H1 (cell line): ENCODE measurements at regions not wholly inside any gene's neighbourhood (a gene's known extent, or its start where the extent isn't known, plus 50 kb on each side); places are given as distances from the start of the nearest gene placed in this dataset.

Experiments
- CTCF ChIA-PET: fragments of 300-600 bp; sonication (Branson Sonifier 250); formaldehyde crosslinking; loops from one replicate; lab custom pipeline; 2021; ENCODE audit not compliant: partially characterized antibody; lab: Charles Lee
- POLR2A ChIA-PET: fragments of 300-600 bp; sonication (Branson Sonifier 250); formaldehyde crosslinking; loops from one replicate; lab custom pipeline; 2021; ENCODE audit warnings: inconsistent platforms; ENCODE audit not compliant: partially characterized antibody; lab: Charles Lee
- DNase-seq, 2 experiments: peaks; one replicate each; pipeline versions ENCODE4 v3.0.0 to v3.0.0-alpha.2; 2010 to 2022; ENCODE audit warnings: low spot score in 2 of 2, low read depth in 1 of 2, mixed read lengths in 1 of 2
- FAIRE-seq: peaks from 2 replicates; lab custom pipeline; 2011; peaks lifted over from hg19 to GRCh38; lab: Jason Lieb, UNC
- H2AFZ ChIP-seq: 2 replicates; pipeline ENCODE4 v1.8.1; 2012; ENCODE audit warnings: low read length, inconsistent platforms
- H2AK5ac ChIP-seq: 2 replicates; pipeline ENCODE4 v1.6.1; 2013; ENCODE audit warnings: low read depth, low read length
- H2BK120ac ChIP-seq: replicated peaks from 2 replicates; pipeline ENCODE3; 2013; ENCODE audit warnings: low read depth, low read length, inconsistent platforms
- H2BK12ac ChIP-seq: 2 replicates; pipeline ENCODE4 v1.6.1; 2013; ENCODE audit warnings: low read depth, low read length
- H2BK15ac ChIP-seq: 2 replicates; pipeline ENCODE4 v1.6.1; 2013; ENCODE audit warnings: low read length
- H2BK20ac ChIP-seq: 2 replicates; pipeline ENCODE4 v1.6.1; 2013; ENCODE audit warnings: low read length
- H2BK5ac ChIP-seq: 2 replicates; pipeline ENCODE4 v1.6.1; 2013; ENCODE audit warnings: low read depth, low read length
- H3K14ac ChIP-seq: 2 replicates; pipeline ENCODE4 v1.6.1; 2013; ENCODE audit warnings: inconsistent platforms; ENCODE audit not compliant: insufficient read length
- H3K18ac ChIP-seq: 2 replicates; pipeline ENCODE4 v1.6.1; 2013; ENCODE audit warnings: low read length; ENCODE audit errors: extremely low read depth
- H3K23ac ChIP-seq: 2 replicates; pipeline ENCODE4 v1.6.1; 2013; ENCODE audit warnings: inconsistent platforms; ENCODE audit not compliant: insufficient read length
- H3K23me2 ChIP-seq: 2 replicates; pipeline ENCODE4 v1.6.1; 2013; ENCODE audit warnings: low read depth, low read length
- H3K27ac ChIP-seq: 2 replicates; pipeline ENCODE4 v1.6.1; 2011; ENCODE audit warnings: low read depth, low read length, inconsistent platforms
- H3K27me3 ChIP-seq, 4 experiments: replicated peaks in 1 of 4; 1 replicate in 1 of 4; 2 replicates in 3 of 4; pipeline versions ENCODE4 v1.6.1 to v1.8.1; 2011 to 2013; ENCODE audit warnings: low read length in 3 of 4, mild to moderate bottlenecking in 3 of 4, inconsistent platforms in 2 of 4, mixed read lengths in 2 of 4, moderate library complexity in 1 of 4; ENCODE audit not compliant: control insufficient read depth in 3 of 4, insufficient read depth in 3 of 4; ENCODE audit errors: extremely low read depth in 1 of 4
- H3K36me3 ChIP-seq, 4 experiments: 2 replicates each; pipeline versions ENCODE4 v1.6.1 to v1.8.1; 2011 to 2013; ENCODE audit warnings: mild to moderate bottlenecking in 4 of 4, low read length in 3 of 4, moderate library complexity in 2 of 4, control low read depth in 1 of 4, inconsistent platforms in 1 of 4; ENCODE audit not compliant: insufficient read depth in 4 of 4, control insufficient read depth in 2 of 4
- H3K4ac ChIP-seq: replicated peaks from 2 replicates; pipeline ENCODE3; 2013; ENCODE audit warnings: low read length, low read depth, mixed read lengths, inconsistent platforms; ENCODE audit not compliant: insufficient read length
- H3K4me1 ChIP-seq, 4 experiments: replicated peaks in 1 of 4; 1 replicate in 1 of 4; 2 replicates in 3 of 4; pipeline versions ENCODE4 v1.6.1 to v1.8.1; 2011 to 2013; ENCODE audit warnings: low read length in 3 of 4, inconsistent platforms in 2 of 4, mixed read lengths in 1 of 4; ENCODE audit not compliant: insufficient read depth in 4 of 4, control insufficient read depth in 3 of 4
- H3K4me2 ChIP-seq, 2 experiments: 2 replicates each; pipeline versions ENCODE4 v1.6.1 to v1.8.1; 2011 to 2013; ENCODE audit warnings: low read depth in 2 of 2, low read length in 2 of 2, control low read depth in 1 of 2, inconsistent platforms in 1 of 2, mild to moderate bottlenecking in 1 of 2; ENCODE audit not compliant: insufficient read depth in 1 of 2
- H3K4me3 ChIP-seq, 4 experiments: fragments of 200-600, 300-600 bp in 1 of 4; sonication (generic), shearing (Covaris generic), sonication (Bioruptor Twin) in 1 of 4; 2 replicates each; pipeline versions ENCODE4 v1.5.1 to v1.8.1; 2011 to 2016; ENCODE audit warnings: low read length in 4 of 4, low read depth in 3 of 4, control low read depth in 2 of 4, inconsistent platforms in 2 of 4, mild to moderate bottlenecking in 2 of 4, mixed read lengths in 1 of 4, moderate library complexity in 1 of 4; ENCODE audit not compliant: insufficient read depth in 2 of 4; ENCODE audit errors: extremely low read depth in 1 of 4
- H3K56ac ChIP-seq: replicated peaks from 2 replicates; pipeline ENCODE3; 2013; ENCODE audit warnings: low read depth, mild to moderate bottlenecking, mixed read lengths, low read length, inconsistent platforms; ENCODE audit not compliant: insufficient read length
- H3K79me1 ChIP-seq: 2 replicates; pipeline ENCODE4 v1.6.1; 2013; ENCODE audit warnings: low read depth, low read length, control low read depth
- H3K79me2 ChIP-seq, 2 experiments: 2 replicates each; pipeline versions ENCODE4 v1.6.1 to v1.8.1; 2012 to 2013; ENCODE audit warnings: low read length in 2 of 2, mild to moderate bottlenecking in 2 of 2, inconsistent platforms in 1 of 2; ENCODE audit not compliant: insufficient read depth in 2 of 2, control insufficient read depth in 1 of 2
- H3K9ac ChIP-seq, 4 experiments: replicated peaks in 1 of 4; 1 replicate in 1 of 4; 2 replicates in 3 of 4; pipeline versions ENCODE4 v1.6.1 to v1.8.1; 2011 to 2013; ENCODE audit warnings: low read depth in 3 of 4, low read length in 3 of 4, control low read depth in 2 of 4, mild to moderate bottlenecking in 2 of 4, moderate library complexity in 2 of 4, inconsistent platforms in 1 of 4; ENCODE audit errors: extremely low read depth in 1 of 4
- H3K9me3 ChIP-seq, 2 experiments: 2 replicates each; pipeline versions ENCODE4 v1.6.1 to v1.8.1; 2012 to 2013; ENCODE audit warnings: mild to moderate bottlenecking in 2 of 2, moderate library complexity in 2 of 2, control low read depth in 1 of 2, inconsistent platforms in 1 of 2, low read depth in 1 of 2, low read length in 1 of 2, mixed read lengths in 1 of 2; ENCODE audit not compliant: insufficient read depth in 2 of 2
- H4K20me1 ChIP-seq, 2 experiments: replicated peaks in 1 of 2; 2 replicates each; pipeline versions ENCODE3 to v1.8.1; 2011 to 2013; ENCODE audit warnings: inconsistent platforms in 2 of 2, low read length in 2 of 2, mild to moderate bottlenecking in 1 of 2; ENCODE audit not compliant: insufficient read depth in 2 of 2, control insufficient read depth in 1 of 2
- H4K5ac ChIP-seq: 2 replicates; pipeline ENCODE4 v1.6.1; 2013; ENCODE audit warnings: low read length, low read depth, mixed read lengths, inconsistent platforms; ENCODE audit not compliant: insufficient read length
- H4K8ac ChIP-seq: 2 replicates; pipeline ENCODE4 v1.8.0; 2013; ENCODE audit warnings: mild to moderate bottlenecking, moderate library complexity, low read length, inconsistent platforms; ENCODE audit not compliant: insufficient read depth; ENCODE audit errors: extremely low read depth
- H4K91ac ChIP-seq: replicated peaks from 2 replicates; pipeline ENCODE3; 2013; ENCODE audit warnings: low read length, mixed read lengths, inconsistent platforms; ENCODE audit not compliant: insufficient read length
- CBX8 ChIP-seq: fragments of 300-800, 300-1000 bp; sonication (generic); IDR thresholded peaks from 2 replicates; pipeline ENCODE4 v1.7.1; 2016; ENCODE audit warnings: low read depth, low read length, borderline replicate concordance
- HDAC6 ChIP-seq: IDR thresholded peaks from one replicate; pipeline ENCODE4 v1.7.1; 2012; ENCODE audit warnings: low read depth, mild to moderate bottlenecking, inconsistent platforms, low read length, moderate library complexity
- SP2 ChIP-seq: IDR thresholded peaks from 2 replicates; pipeline ENCODE4 v1.6.1; 2012; ENCODE audit warnings: mild to moderate bottlenecking, low read length, inconsistent platforms
- TAF1 ChIP-seq: IDR thresholded peaks from 2 replicates; pipeline ENCODE4 v1.6.1; 2011; ENCODE audit warnings: mild to moderate bottlenecking, low read depth, low read length
- YY1 ChIP-seq: IDR thresholded peaks from 2 replicates; pipeline ENCODE4 v1.6.1; 2011; ENCODE audit warnings: low read depth, mild to moderate bottlenecking, low read length
- WGBS, 2 experiments: shearing (Covaris generic) in 1 of 2; methylation state at CpG; one replicate each; pipeline versions ENCODE4 v1.1.6 to v1.1.7; 2013 to 2015; ENCODE audit warnings: low lambda C conversion rate in 2 of 2, mixed read lengths in 2 of 2, inconsistent platforms in 1 of 2, low coverage in 1 of 2, missing lambda C conversion rate in 1 of 2; ENCODE audit not compliant: insufficient replicate concordance in 2 of 2, insufficient coverage in 1 of 2, insufficient read length in 1 of 2; ENCODE audit errors: extremely low coverage in 1 of 2, missing lambda C conversion rate in 1 of 2; 5-methylcytosine and 5-hydroxymethylcytosine counted together

DNA sequence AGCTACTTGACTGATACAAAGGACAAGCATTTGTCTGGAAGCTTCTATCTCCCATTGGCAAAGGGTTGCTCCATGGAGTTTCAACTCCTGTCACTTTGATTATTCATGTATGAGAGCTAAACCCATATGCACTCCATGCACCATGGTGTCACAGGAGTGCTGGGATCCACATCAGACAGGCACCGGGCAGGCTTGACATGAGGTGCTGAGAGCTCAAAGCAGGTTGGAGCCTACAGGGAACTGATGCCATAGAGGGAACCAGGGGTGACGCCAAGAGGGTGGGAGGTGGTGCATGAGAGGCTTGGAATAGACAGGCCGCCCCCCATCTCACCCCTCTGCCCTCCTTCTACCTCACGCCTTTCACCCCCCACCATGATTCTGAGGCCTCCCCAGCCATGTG, 199.8 kb upstream of the CCDC68 start:
- no peaks in the 10 kb centered on the region for H3K27me3 ChIP-seq
- no peak overlapping the region for H3K4me2 ChIP-seq
- CTCF ChIA-PET: interaction anchor here (0.8 to 1.1 kb wide), 2 partner anchors 9 to 76 kb away, joined by 3 read pairs; no protein-coding TSS in a partner anchor
- H2AFZ ChIP-seq: no peak overlapping the region
- no peak overlapping the region for H2BK120ac ChIP-seq
- H3K14ac ChIP-seq: no peak overlapping the region
- no peak overlapping the region for H4K91ac ChIP-seq
- no peak overlapping the region for H4K5ac ChIP-seq
- no peak overlapping the region for H3K4ac ChIP-seq
- no peaks in the 10 kb centered on the region for H3K79me2 ChIP-seq
- no peak overlapping the region for H2BK12ac ChIP-seq
- 90% methylated on average over 4 of the region's 4 CpGs; no CpG with 5 or more reads in 1 of the 2 experiments for WGBS, 2 experiments
- no peak overlapping the region for H3K9ac ChIP-seq
- H3K79me1 ChIP-seq: no peaks in the 10 kb centered on the region
- TF ChIP-seq TAF1 (no peak), CBX8 (no peak), SP2 (no peak), HDAC6 (no peak), YY1 (no peak)
- FAIRE-seq: no peak
- H2BK15ac ChIP-seq: no peak overlapping the region
- POLR2A ChIA-PET: no interaction called here
- no peak overlapping the region for H3K27ac ChIP-seq
- H3K23me2 ChIP-seq: no peaks in the 10 kb centered on the region
- H3K4me3 ChIP-seq: no peak overlapping the region
- no peaks in the 10 kb centered on the region for H3K4me1 ChIP-seq
- no peak overlapping the region for H3K18ac ChIP-seq
- no peak overlapping the region for H2BK20ac ChIP-seq
- H4K20me1 ChIP-seq: no peaks in the 10 kb centered on the region
- no peak overlapping the region for H3K23ac ChIP-seq
- no peak for DNase-seq
- no peak overlapping the region for H4K8ac ChIP-seq
- H3K56ac ChIP-seq: no peak overlapping the region
- H3K9me3 ChIP-seq: no peaks in the 10 kb centered on the region
- no peak overlapping the region for H2AK5ac ChIP-seq
- H3K36me3 ChIP-seq: no peaks in the 10 kb centered on the region
- no peak overlapping the region for H2BK5ac ChIP-seq
